Left ventricle myocardium inferior (tissue), 1 donor: ENCODE measurements at regions not wholly inside any gene's neighbourhood (a gene's known extent, or its start where the extent isn't known, plus 50 kb on each side); places are given as distances from the start of the nearest gene placed in this dataset.

Source experiments
- DNase-seq: peaks from one replicate; pipeline ENCODE4 v3.0.0-alpha.2; 2020
- H3K27ac ChIP-seq: fragments of 200-600 bp; replicated peaks from 2 replicates; pipeline ENCODE4 v1.8.0; 2021
- H3K27me3 ChIP-seq: fragments of 200-600 bp; 2 replicates; pipeline ENCODE4 v1.8.0; 2021; ENCODE audit warnings: low read depth
- H3K36me3 ChIP-seq: fragments of 200-600 bp; 2 replicates; pipeline ENCODE4 v1.8.0; 2021
- H3K4me1 ChIP-seq: fragments of 200-600 bp; 2 replicates; pipeline ENCODE4 v1.8.0; 2021
- H3K4me3 ChIP-seq: fragments of 200-600 bp; 2 replicates; pipeline ENCODE4 v1.8.0; 2021; ENCODE audit warnings: mild to moderate bottlenecking, moderate library complexity
- H3K9me3 ChIP-seq: fragments of 200-600 bp; replicated peaks from 2 replicates; pipeline ENCODE4 v1.8.0; 2021
- CTCF ChIP-seq: fragments of 200-600 bp; IDR thresholded peaks from 2 replicates; pipeline ENCODE4 v1.8.0; 2021; ENCODE audit warnings: antibody characterized with exemption, mild to moderate bottlenecking, borderline replicate concordance
- intact Hi-C: fragments of 100-400 bp; cut with micrococcal nuclease; formaldehyde crosslinking; loops from one replicate; pipeline ENCODE4 v1.11.0; 2022
- microRNA-seq: library from miRNA; unstranded; fragments of <30 nt; microRNA quantifications from one replicate; pipeline ENCODE4 v1.2.0, GENCODE V29; 2020
- donor health status: DM: no; HTN: yes; CAD: no; lungs with severe emphysema.

GRCh38 chr2:134203175-134203574 lies 50.7 kb upstream of the MGAT5 start:
- H3K9me3 ChIP-seq = no peaks in the 10 kb centered on the region
- no peak for TF ChIP-seq CTCF
- no peak for DNase-seq
- intact Hi-C loops = no loop called here
- no peaks in the 10 kb centered on the region for H3K36me3 ChIP-seq
- H3K27ac ChIP-seq = no peak overlapping the region
- peaks cover 100% of the 10 kb centered on the region for H3K4me1 ChIP-seq
- H3K27me3 ChIP-seq = no peaks in the 10 kb centered on the region
- no peak overlapping the region for H3K4me3 ChIP-seq

Small RNA genes in the stretch of these regions (microRNA-seq; reads per million reads assigned to microRNA genes)
- 6.2 reads per million, percentile 18 among the genes with 10 or more reads in this experiment for gene MIR3679
